GM20000 (cell line): ENCODE measurements at regions not wholly inside any gene's neighbourhood (a gene's known extent, or its start where the extent isn't known, plus 50 kb on each side); places are given as distances from the start of the nearest gene placed in this dataset.

Experiments
- DNase-seq: peaks from one replicate; pipeline ENCODE4 v3.0.0; 2012; ENCODE audit warnings: low spot score
- TF ChIP-seq, protein P1 (sequence below): IDR thresholded peaks from 2 replicates; pipeline ENCODE4 v1.5.1; 2012; ENCODE audit warnings: mild to moderate bottlenecking, control low read depth; ENCODE audit errors: extremely low read depth, missing control alignments

DNA sequence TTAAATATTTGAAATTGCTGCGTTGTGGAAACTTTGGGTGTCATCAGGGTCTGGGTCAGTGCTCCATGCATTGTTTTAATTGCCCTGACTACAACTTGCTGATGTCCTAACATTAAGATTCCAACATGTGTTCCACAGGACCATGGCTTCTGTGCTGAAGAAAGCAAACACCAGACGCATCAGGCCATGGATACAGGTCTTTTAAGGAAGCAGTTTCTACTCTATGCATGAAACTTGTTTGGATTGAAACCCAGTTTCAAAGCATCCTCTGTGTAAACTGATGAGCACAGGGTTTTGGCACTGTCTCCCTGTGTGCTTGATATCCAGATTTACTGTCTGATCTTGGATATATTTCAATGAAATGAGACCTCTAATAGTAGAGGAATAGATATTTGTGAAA, 328.4 kb upstream of the SLC10A2 start:
- DNase-seq = no peak
- TF ChIP-seq, protein P1, sequence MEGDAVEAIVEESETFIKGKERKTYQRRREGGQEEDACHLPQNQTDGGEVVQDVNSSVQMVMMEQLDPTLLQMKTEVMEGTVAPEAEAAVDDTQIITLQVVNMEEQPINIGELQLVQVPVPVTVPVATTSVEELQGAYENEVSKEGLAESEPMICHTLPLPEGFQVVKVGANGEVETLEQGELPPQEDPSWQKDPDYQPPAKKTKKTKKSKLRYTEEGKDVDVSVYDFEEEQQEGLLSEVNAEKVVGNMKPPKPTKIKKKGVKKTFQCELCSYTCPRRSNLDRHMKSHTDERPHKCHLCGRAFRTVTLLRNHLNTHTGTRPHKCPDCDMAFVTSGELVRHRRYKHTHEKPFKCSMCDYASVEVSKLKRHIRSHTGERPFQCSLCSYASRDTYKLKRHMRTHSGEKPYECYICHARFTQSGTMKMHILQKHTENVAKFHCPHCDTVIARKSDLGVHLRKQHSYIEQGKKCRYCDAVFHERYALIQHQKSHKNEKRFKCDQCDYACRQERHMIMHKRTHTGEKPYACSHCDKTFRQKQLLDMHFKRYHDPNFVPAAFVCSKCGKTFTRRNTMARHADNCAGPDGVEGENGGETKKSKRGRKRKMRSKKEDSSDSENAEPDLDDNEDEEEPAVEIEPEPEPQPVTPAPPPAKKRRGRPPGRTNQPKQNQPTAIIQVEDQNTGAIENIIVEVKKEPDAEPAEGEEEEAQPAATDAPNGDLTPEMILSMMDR = no peak

DNA sequence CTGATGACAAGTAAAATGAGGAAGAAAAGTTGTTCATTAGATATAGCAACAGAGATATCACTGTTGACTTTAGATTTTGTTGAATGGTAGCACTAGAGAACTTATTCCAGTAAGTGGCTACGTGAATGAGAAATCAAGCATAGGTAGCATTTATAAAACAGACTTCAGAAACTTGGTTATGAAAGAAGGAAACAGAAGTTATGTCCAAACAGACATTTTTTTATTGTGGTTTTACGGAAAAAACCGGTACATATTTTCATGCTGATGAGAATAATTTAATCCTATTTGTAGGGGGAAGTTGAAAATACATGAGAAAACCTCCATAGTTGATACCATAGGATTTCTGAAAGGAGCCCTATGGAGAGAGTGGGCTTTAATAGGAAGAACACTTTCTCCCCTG, 325.7 kb upstream of the SLC10A2 start:
- TF ChIP-seq, protein P1 = no peak
- DNase-seq = no peak

- no peak for DNase-seq
- TF ChIP-seq, protein P1 = no peak
These were observed 322.6 kb upstream of the SLC10A2 start for GRCh38 chr13:103388839-103389238.

GRCh38 chr13:103386341-103386740, 320.1 kb upstream of the SLC10A2 start:
- no peak for DNase-seq
- TF ChIP-seq, protein P1 = no peak

DNA sequence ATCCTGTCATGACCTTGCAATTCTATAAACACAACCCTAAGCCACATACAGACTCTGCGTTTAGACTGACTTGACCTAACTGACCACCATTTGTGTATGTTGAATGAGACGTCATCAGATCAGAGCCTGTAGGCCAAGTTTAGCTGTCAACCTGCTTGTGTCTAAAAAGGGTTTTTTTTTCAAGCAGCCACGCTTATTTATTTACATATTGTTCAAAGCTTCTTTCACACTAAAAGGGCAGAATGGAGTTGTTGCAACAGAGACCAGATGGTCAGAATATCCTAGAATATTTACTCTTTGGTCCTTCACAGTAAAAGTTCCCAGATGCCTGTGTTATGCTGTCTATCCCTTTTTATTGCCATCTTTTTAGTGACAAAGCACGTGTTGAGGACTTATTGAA, 307.7 kb upstream of the SLC10A2 start:
- TF ChIP-seq, protein P1 = no peak
- no peak for DNase-seq

DNA sequence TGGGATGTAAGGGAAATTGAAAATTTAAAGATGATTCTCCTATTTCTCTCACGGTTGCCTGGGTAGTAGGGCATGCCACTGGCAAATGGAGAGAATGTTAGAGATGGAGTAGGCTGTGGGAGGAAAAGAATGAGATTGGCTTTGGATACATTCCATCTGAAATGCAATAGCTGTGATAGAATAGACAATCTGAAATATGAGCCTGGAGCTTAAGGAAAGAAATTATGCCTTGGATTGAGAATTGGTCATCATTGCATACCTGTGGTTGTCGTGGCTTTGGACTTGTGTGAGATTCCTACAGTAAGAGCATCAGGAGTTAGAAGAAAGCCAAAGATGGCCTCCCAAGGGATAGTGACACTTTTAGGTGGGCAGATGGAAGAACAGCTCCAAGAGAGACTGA, 305.1 kb upstream of the SLC10A2 start:
- DNase-seq = no peak
- TF ChIP-seq, protein P1 = no peak

GRCh38 chr13:103370790-103371189, 304.6 kb upstream of the SLC10A2 start:
- DNase-seq = no peak
- TF ChIP-seq, protein P1 = no peak
